H1 (cell line): ENCODE measurements at regions not wholly inside any gene's neighbourhood (a gene's known extent, or its start where the extent isn't known, plus 50 kb on each side); places are given as distances from the start of the nearest gene placed in this dataset.

Experiments
- CTCF ChIA-PET: fragments of 300-600 bp; sonication (Branson Sonifier 250); formaldehyde crosslinking; loops from one replicate; lab custom pipeline; 2021; ENCODE audit not compliant: partially characterized antibody; lab: Charles Lee
- POLR2A ChIA-PET: fragments of 300-600 bp; sonication (Branson Sonifier 250); formaldehyde crosslinking; loops from one replicate; lab custom pipeline; 2021; ENCODE audit warnings: inconsistent platforms; ENCODE audit not compliant: partially characterized antibody; lab: Charles Lee
- DNase-seq, 2 experiments: peaks; one replicate each; pipeline versions ENCODE4 v3.0.0 to v3.0.0-alpha.2; 2010 to 2022; ENCODE audit warnings: low spot score in 2 of 2, low read depth in 1 of 2, mixed read lengths in 1 of 2
- FAIRE-seq: peaks from 2 replicates; lab custom pipeline; 2011; peaks lifted over from hg19 to GRCh38; lab: Jason Lieb, UNC
- H2AFZ ChIP-seq: 2 replicates; pipeline ENCODE4 v1.8.1; 2012; ENCODE audit warnings: low read length, inconsistent platforms
- H2AK5ac ChIP-seq: 2 replicates; pipeline ENCODE4 v1.6.1; 2013; ENCODE audit warnings: low read depth, low read length
- H2BK120ac ChIP-seq: replicated peaks from 2 replicates; pipeline ENCODE3; 2013; ENCODE audit warnings: low read depth, low read length, inconsistent platforms
- H2BK12ac ChIP-seq: 2 replicates; pipeline ENCODE4 v1.6.1; 2013; ENCODE audit warnings: low read depth, low read length
- H2BK15ac ChIP-seq: 2 replicates; pipeline ENCODE4 v1.6.1; 2013; ENCODE audit warnings: low read length
- H2BK20ac ChIP-seq: 2 replicates; pipeline ENCODE4 v1.6.1; 2013; ENCODE audit warnings: low read length
- H2BK5ac ChIP-seq: 2 replicates; pipeline ENCODE4 v1.6.1; 2013; ENCODE audit warnings: low read depth, low read length
- H3K14ac ChIP-seq: 2 replicates; pipeline ENCODE4 v1.6.1; 2013; ENCODE audit warnings: inconsistent platforms; ENCODE audit not compliant: insufficient read length
- H3K18ac ChIP-seq: 2 replicates; pipeline ENCODE4 v1.6.1; 2013; ENCODE audit warnings: low read length; ENCODE audit errors: extremely low read depth
- H3K23ac ChIP-seq: 2 replicates; pipeline ENCODE4 v1.6.1; 2013; ENCODE audit warnings: inconsistent platforms; ENCODE audit not compliant: insufficient read length
- H3K23me2 ChIP-seq: 2 replicates; pipeline ENCODE4 v1.6.1; 2013; ENCODE audit warnings: low read depth, low read length
- H3K27ac ChIP-seq: 2 replicates; pipeline ENCODE4 v1.6.1; 2011; ENCODE audit warnings: low read depth, low read length, inconsistent platforms
- H3K27me3 ChIP-seq, 4 experiments: replicated peaks in 1 of 4; 1 replicate in 1 of 4; 2 replicates in 3 of 4; pipeline versions ENCODE4 v1.6.1 to v1.8.1; 2011 to 2013; ENCODE audit warnings: low read length in 3 of 4, mild to moderate bottlenecking in 3 of 4, inconsistent platforms in 2 of 4, mixed read lengths in 2 of 4, moderate library complexity in 1 of 4; ENCODE audit not compliant: control insufficient read depth in 3 of 4, insufficient read depth in 3 of 4; ENCODE audit errors: extremely low read depth in 1 of 4
- H3K36me3 ChIP-seq, 4 experiments: 2 replicates each; pipeline versions ENCODE4 v1.6.1 to v1.8.1; 2011 to 2013; ENCODE audit warnings: mild to moderate bottlenecking in 4 of 4, low read length in 3 of 4, moderate library complexity in 2 of 4, control low read depth in 1 of 4, inconsistent platforms in 1 of 4; ENCODE audit not compliant: insufficient read depth in 4 of 4, control insufficient read depth in 2 of 4
- H3K4ac ChIP-seq: replicated peaks from 2 replicates; pipeline ENCODE3; 2013; ENCODE audit warnings: low read length, low read depth, mixed read lengths, inconsistent platforms; ENCODE audit not compliant: insufficient read length
- H3K4me1 ChIP-seq, 4 experiments: replicated peaks in 1 of 4; 1 replicate in 1 of 4; 2 replicates in 3 of 4; pipeline versions ENCODE4 v1.6.1 to v1.8.1; 2011 to 2013; ENCODE audit warnings: low read length in 3 of 4, inconsistent platforms in 2 of 4, mixed read lengths in 1 of 4; ENCODE audit not compliant: insufficient read depth in 4 of 4, control insufficient read depth in 3 of 4
- H3K4me2 ChIP-seq, 2 experiments: 2 replicates each; pipeline versions ENCODE4 v1.6.1 to v1.8.1; 2011 to 2013; ENCODE audit warnings: low read depth in 2 of 2, low read length in 2 of 2, control low read depth in 1 of 2, inconsistent platforms in 1 of 2, mild to moderate bottlenecking in 1 of 2; ENCODE audit not compliant: insufficient read depth in 1 of 2
- H3K4me3 ChIP-seq, 4 experiments: fragments of 200-600, 300-600 bp in 1 of 4; sonication (generic), shearing (Covaris generic), sonication (Bioruptor Twin) in 1 of 4; 2 replicates each; pipeline versions ENCODE4 v1.5.1 to v1.8.1; 2011 to 2016; ENCODE audit warnings: low read length in 4 of 4, low read depth in 3 of 4, control low read depth in 2 of 4, inconsistent platforms in 2 of 4, mild to moderate bottlenecking in 2 of 4, mixed read lengths in 1 of 4, moderate library complexity in 1 of 4; ENCODE audit not compliant: insufficient read depth in 2 of 4; ENCODE audit errors: extremely low read depth in 1 of 4
- H3K56ac ChIP-seq: replicated peaks from 2 replicates; pipeline ENCODE3; 2013; ENCODE audit warnings: low read depth, mild to moderate bottlenecking, mixed read lengths, low read length, inconsistent platforms; ENCODE audit not compliant: insufficient read length
- H3K79me1 ChIP-seq: 2 replicates; pipeline ENCODE4 v1.6.1; 2013; ENCODE audit warnings: low read depth, low read length, control low read depth
- H3K79me2 ChIP-seq, 2 experiments: 2 replicates each; pipeline versions ENCODE4 v1.6.1 to v1.8.1; 2012 to 2013; ENCODE audit warnings: low read length in 2 of 2, mild to moderate bottlenecking in 2 of 2, inconsistent platforms in 1 of 2; ENCODE audit not compliant: insufficient read depth in 2 of 2, control insufficient read depth in 1 of 2
- H3K9ac ChIP-seq, 4 experiments: replicated peaks in 1 of 4; 1 replicate in 1 of 4; 2 replicates in 3 of 4; pipeline versions ENCODE4 v1.6.1 to v1.8.1; 2011 to 2013; ENCODE audit warnings: low read depth in 3 of 4, low read length in 3 of 4, control low read depth in 2 of 4, mild to moderate bottlenecking in 2 of 4, moderate library complexity in 2 of 4, inconsistent platforms in 1 of 4; ENCODE audit errors: extremely low read depth in 1 of 4
- H3K9me3 ChIP-seq, 2 experiments: 2 replicates each; pipeline versions ENCODE4 v1.6.1 to v1.8.1; 2012 to 2013; ENCODE audit warnings: mild to moderate bottlenecking in 2 of 2, moderate library complexity in 2 of 2, control low read depth in 1 of 2, inconsistent platforms in 1 of 2, low read depth in 1 of 2, low read length in 1 of 2, mixed read lengths in 1 of 2; ENCODE audit not compliant: insufficient read depth in 2 of 2
- H4K20me1 ChIP-seq, 2 experiments: replicated peaks in 1 of 2; 2 replicates each; pipeline versions ENCODE3 to v1.8.1; 2011 to 2013; ENCODE audit warnings: inconsistent platforms in 2 of 2, low read length in 2 of 2, mild to moderate bottlenecking in 1 of 2; ENCODE audit not compliant: insufficient read depth in 2 of 2, control insufficient read depth in 1 of 2
- H4K5ac ChIP-seq: 2 replicates; pipeline ENCODE4 v1.6.1; 2013; ENCODE audit warnings: low read length, low read depth, mixed read lengths, inconsistent platforms; ENCODE audit not compliant: insufficient read length
- H4K8ac ChIP-seq: 2 replicates; pipeline ENCODE4 v1.8.0; 2013; ENCODE audit warnings: mild to moderate bottlenecking, moderate library complexity, low read length, inconsistent platforms; ENCODE audit not compliant: insufficient read depth; ENCODE audit errors: extremely low read depth
- H4K91ac ChIP-seq: replicated peaks from 2 replicates; pipeline ENCODE3; 2013; ENCODE audit warnings: low read length, mixed read lengths, inconsistent platforms; ENCODE audit not compliant: insufficient read length
- POLR2AphosphoS5 ChIP-seq: IDR thresholded peaks from 2 replicates; pipeline ENCODE4 v1.6.1; 2011; ENCODE audit warnings: low read depth, low read length
- SIRT6 ChIP-seq: IDR thresholded peaks from one replicate; pipeline ENCODE4 v1.7.1; 2012; ENCODE audit warnings: low read length, inconsistent platforms
- WGBS, 2 experiments: shearing (Covaris generic) in 1 of 2; methylation state at CpG; one replicate each; pipeline versions ENCODE4 v1.1.6 to v1.1.7; 2013 to 2015; ENCODE audit warnings: low lambda C conversion rate in 2 of 2, mixed read lengths in 2 of 2, inconsistent platforms in 1 of 2, low coverage in 1 of 2, missing lambda C conversion rate in 1 of 2; ENCODE audit not compliant: insufficient replicate concordance in 2 of 2, insufficient coverage in 1 of 2, insufficient read length in 1 of 2; ENCODE audit errors: extremely low coverage in 1 of 2, missing lambda C conversion rate in 1 of 2; 5-methylcytosine and 5-hydroxymethylcytosine counted together

- Histone ChIP-seq H3K56ac (no peak overlapping the region), H3K79me1 (no peaks in the 10 kb centered on the region), H4K5ac (no peak overlapping the region), H3K36me3 (no peaks in the 10 kb centered on the region), H3K4me1 (no peaks in the 10 kb centered on the region), H2BK120ac (no peak overlapping the region), H2AFZ (no peak overlapping the region), H3K18ac (no peak overlapping the region), H3K14ac (no peak overlapping the region), H2BK15ac (no peak overlapping the region), H3K4me2 (no peak overlapping the region), H3K9ac (no peak overlapping the region), H3K4me3 (no peak overlapping the region), H3K27me3 (peaks cover 0 to 1% (median 0%) of the 10 kb centered on the region in 4 experiments; a peak in 1 of 7 replicates), H2AK5ac (no peak overlapping the region), H3K23ac (no peak overlapping the region), H2BK20ac (no peak overlapping the region), H2BK5ac (no peak overlapping the region), H4K20me1 (no peaks in the 10 kb centered on the region), H3K23me2 (no peaks in the 10 kb centered on the region), H2BK12ac (no peak overlapping the region), H3K79me2 (no peaks in the 10 kb centered on the region), H4K8ac (no peak overlapping the region), H3K4ac (no peak overlapping the region), H4K91ac (no peak overlapping the region), H3K9me3 (no peaks in the 10 kb centered on the region), H3K27ac (no peak overlapping the region)
- 87% methylated on average over 3 of the region's 3 CpGs; no CpG with 5 or more reads in 1 of the 2 experiments for WGBS, 2 experiments
- ChIA-PET CTCF (interaction anchor here (0.7 to 1.4 kb wide), 2 partner anchors 20 to 51 kb away, joined by 3 to 6 read pairs; no protein-coding TSS in a partner anchor), POLR2A (no interaction called here)
- DNase-seq: no peak
- FAIRE-seq: no peak
- no peak for TF ChIP-seq POLR2AphosphoS5
- TF ChIP-seq SIRT6: no peak
Observed at GRCh38 chr11:127709960-127710359, 709.4 kb upstream of the KIRREL3 start.
